Liver (tissue), 3 donors: ENCODE measurements at regions not wholly inside any gene's neighbourhood (a gene's known extent, or its start where the extent isn't known, plus 50 kb on each side); places are given as distances from the start of the nearest gene placed in this dataset.

Experiments
- ATF3 ChIP-seq: IDR thresholded peaks from 2 replicates; pipeline ENCODE4 v1.6.1; 2016; ENCODE audit warnings: antibody characterized with exemption
- HNF4A ChIP-seq, 2 donors: conservative IDR thresholded peaks; 2 replicates each; pipeline ENCODE4 v1.6.1; 2016; ENCODE audit warnings: antibody characterized with exemption in 2 of 2, mild to moderate bottlenecking in 2 of 2
- JUND ChIP-seq, 2 donors: IDR thresholded peaks; 2 replicates each; pipeline ENCODE4 v1.6.1; 2016; ENCODE audit warnings: antibody characterized with exemption in 2 of 2
- NR2F2 ChIP-seq: IDR thresholded peaks from 2 replicates; pipeline ENCODE4 v1.6.1; 2016; ENCODE audit warnings: antibody characterized with exemption
- RAD21 ChIP-seq, 2 donors: IDR thresholded peaks; 2 replicates each; pipeline ENCODE4 v1.6.1; 2016; ENCODE audit warnings: antibody characterized with exemption in 2 of 2, mild to moderate bottlenecking in 2 of 2
- TAF1 ChIP-seq: conservative IDR thresholded peaks from 2 replicates; pipeline ENCODE4 v1.6.1; 2016; ENCODE audit warnings: antibody characterized with exemption, mild to moderate bottlenecking
- TF ChIP-seq, protein P1 (sequence below): IDR thresholded peaks from 2 replicates; pipeline ENCODE4 v1.6.1; 2016; ENCODE audit warnings: antibody characterized with exemption
- TF ChIP-seq, protein P2 (sequence below): fragments of 150-350 bp; IDR thresholded peaks from 2 replicates; pipeline ENCODE4 v1.5.1; 2017; ENCODE audit warnings: improper control_type of control experiment, low read depth, low read length; ENCODE audit not compliant: missing input control
- donor health status: healthy.
- donor health status: healthy.

GRCh38 chr15:61731099-61731498 is 329.1 kb downstream of the VPS13C start:
- TF ChIP-seq, protein P1, sequence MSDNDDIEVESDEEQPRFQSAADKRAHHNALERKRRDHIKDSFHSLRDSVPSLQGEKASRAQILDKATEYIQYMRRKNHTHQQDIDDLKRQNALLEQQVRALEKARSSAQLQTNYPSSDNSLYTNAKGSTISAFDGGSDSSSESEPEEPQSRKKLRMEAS = no peak
- TF ChIP-seq, protein P2, sequence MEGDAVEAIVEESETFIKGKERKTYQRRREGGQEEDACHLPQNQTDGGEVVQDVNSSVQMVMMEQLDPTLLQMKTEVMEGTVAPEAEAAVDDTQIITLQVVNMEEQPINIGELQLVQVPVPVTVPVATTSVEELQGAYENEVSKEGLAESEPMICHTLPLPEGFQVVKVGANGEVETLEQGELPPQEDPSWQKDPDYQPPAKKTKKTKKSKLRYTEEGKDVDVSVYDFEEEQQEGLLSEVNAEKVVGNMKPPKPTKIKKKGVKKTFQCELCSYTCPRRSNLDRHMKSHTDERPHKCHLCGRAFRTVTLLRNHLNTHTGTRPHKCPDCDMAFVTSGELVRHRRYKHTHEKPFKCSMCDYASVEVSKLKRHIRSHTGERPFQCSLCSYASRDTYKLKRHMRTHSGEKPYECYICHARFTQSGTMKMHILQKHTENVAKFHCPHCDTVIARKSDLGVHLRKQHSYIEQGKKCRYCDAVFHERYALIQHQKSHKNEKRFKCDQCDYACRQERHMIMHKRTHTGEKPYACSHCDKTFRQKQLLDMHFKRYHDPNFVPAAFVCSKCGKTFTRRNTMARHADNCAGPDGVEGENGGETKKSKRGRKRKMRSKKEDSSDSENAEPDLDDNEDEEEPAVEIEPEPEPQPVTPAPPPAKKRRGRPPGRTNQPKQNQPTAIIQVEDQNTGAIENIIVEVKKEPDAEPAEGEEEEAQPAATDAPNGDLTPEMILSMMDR = no peak
- TF ChIP-seq JUND (IDR thresholded peaks at IDR 0.05) (no peak), HNF4A (conservative IDR thresholded peaks at IDR 0.05) (no peak), NR2F2 (no peak), ATF3 (no peak), TAF1 (no peak), RAD21 (IDR thresholded peaks at IDR 0.05) (no peak)
